ENCODE measurements at regions not wholly inside any gene's neighbourhood (a gene's known extent, or its start where the extent isn't known, plus 50 kb on each side); places are given as distances from the start of the nearest gene placed in this dataset.
"Not testable (repeated sequence)": the region's sequence is repeated elsewhere in the genome, so short reads cannot be mapped to it uniquely, and the experiment has no call there.

- H3K4me3 ChIP-seq (ENCODE audit: low read depth in 1 of 3, low read length in 3 of 3) = no peak overlapping the region
- no peak for DNase-seq
- no peaks in the 10 kb centered on the region for H3K27me3 ChIP-seq (ENCODE audit: control insufficient read depth in 3 of 3, insufficient read depth in 3 of 3, low read length in 3 of 3)
- no peak overlapping the region for H3K27ac ChIP-seq (ENCODE audit: low read depth in 1 of 3, low read length in 2 of 3)
- 70 to 82% (median 76%) methylated on average over 2 of the region's 2 CpGs for WGBS, 3 donors
- H3K36me3 ChIP-seq (ENCODE audit: control insufficient read depth in 3 of 3, insufficient read depth in 2 of 3, low read depth in 1 of 3, low read length in 3 of 3) = no peaks in the 10 kb centered on the region
- H3K9me3 ChIP-seq (ENCODE audit: control insufficient read depth in 2 of 2, insufficient read depth in 1 of 2, low read depth in 1 of 2, low read length in 1 of 2) = no peaks in the 10 kb centered on the region
- FAIRE-seq = no peak
- no peaks in the 10 kb centered on the region for H3K4me1 ChIP-seq (ENCODE audit: control insufficient read depth in 3 of 3, insufficient read depth in 2 of 3, low read depth in 1 of 3, low read length in 2 of 3)
These were observed 81.7 kb downstream of the MTNR1B start for GRCh38 chr11:93051186-93051585.

- Histone ChIP-seq H3K36me3 (ENCODE audit: control insufficient read depth in 3 of 3, insufficient read depth in 2 of 3, low read depth in 1 of 3, low read length in 3 of 3) (no peaks in the 10 kb centered on the region), H3K27ac (ENCODE audit: low read depth in 1 of 3, low read length in 2 of 3) (no peak overlapping the region), H3K27me3 (ENCODE audit: control insufficient read depth in 3 of 3, insufficient read depth in 3 of 3, low read length in 3 of 3) (no peaks in the 10 kb centered on the region), H3K4me1 (ENCODE audit: control insufficient read depth in 3 of 3, insufficient read depth in 2 of 3, low read depth in 1 of 3, low read length in 2 of 3) (no peaks in the 10 kb centered on the region), H3K9me3 (ENCODE audit: control insufficient read depth in 2 of 2, insufficient read depth in 1 of 2, low read depth in 1 of 2, low read length in 1 of 2) (no peaks in the 10 kb centered on the region), H3K4me3 (ENCODE audit: low read depth in 1 of 3, low read length in 3 of 3) (no peak overlapping the region)
- 81 to 90% (median 84%) methylated on average over 2 of the region's 2 CpGs for WGBS, 3 donors
- FAIRE-seq (no peak), DNase-seq (no peak)
These were observed 84.4 kb downstream of the MTNR1B start for GRCh38 chr11:93053864-93054263.

- Histone ChIP-seq H3K27me3 (ENCODE audit: control insufficient read depth in 3 of 3, insufficient read depth in 3 of 3, low read length in 3 of 3) (no peaks in the 10 kb centered on the region), H3K4me1 (ENCODE audit: control insufficient read depth in 3 of 3, insufficient read depth in 2 of 3, low read depth in 1 of 3, low read length in 2 of 3) (no peaks in the 10 kb centered on the region), H3K4me3 (ENCODE audit: low read depth in 1 of 3, low read length in 3 of 3) (no peak overlapping the region), H3K36me3 (ENCODE audit: control insufficient read depth in 3 of 3, insufficient read depth in 2 of 3, low read depth in 1 of 3, low read length in 3 of 3) (no peaks in the 10 kb centered on the region), H3K9me3 (ENCODE audit: control insufficient read depth in 2 of 2, insufficient read depth in 1 of 2, low read depth in 1 of 2, low read length in 1 of 2) (no peaks in the 10 kb centered on the region), H3K27ac (ENCODE audit: low read depth in 1 of 3, low read length in 2 of 3) (no peak overlapping the region)
- 75 to 82% (median 77%) methylated on average over 4 of the region's 4 CpGs for WGBS, 3 donors
- FAIRE-seq (no peak), DNase-seq (no peak)
These were observed 84.8 kb downstream of the MTNR1B start for GRCh38 chr11:93054279-93054678.

GRCh38 chr11:93054881-93055280, 85.4 kb downstream of the MTNR1B start:
- Histone ChIP-seq H3K27me3 (ENCODE audit: control insufficient read depth in 3 of 3, insufficient read depth in 3 of 3, low read length in 3 of 3) (no peaks in the 10 kb centered on the region), H3K4me3 (ENCODE audit: low read depth in 1 of 3, low read length in 3 of 3) (peak overlapping the region in 1 of 3 donors; percentile 10), H3K9me3 (ENCODE audit: control insufficient read depth in 2 of 2, insufficient read depth in 1 of 2, low read depth in 1 of 2, low read length in 1 of 2) (no peaks in the 10 kb centered on the region), H3K4me1 (ENCODE audit: control insufficient read depth in 3 of 3, insufficient read depth in 2 of 3, low read depth in 1 of 3, low read length in 2 of 3) (no peaks in the 10 kb centered on the region), H3K36me3 (ENCODE audit: control insufficient read depth in 3 of 3, insufficient read depth in 2 of 3, low read depth in 1 of 3, low read length in 3 of 3) (no peaks in the 10 kb centered on the region), H3K27ac (ENCODE audit: low read depth in 1 of 3, low read length in 2 of 3) (no peak overlapping the region)
- 43 to 67% (median 58%) methylated on average over 2 of the region's 2 CpGs for WGBS, 3 donors
- DNase-seq = no peak
- no peak for FAIRE-seq

- Histone ChIP-seq H3K27me3 (ENCODE audit: control insufficient read depth in 3 of 3, insufficient read depth in 3 of 3, low read length in 3 of 3) (no peaks in the 10 kb centered on the region), H3K27ac (ENCODE audit: low read depth in 1 of 3, low read length in 2 of 3) (no peak overlapping the region), H3K9me3 (ENCODE audit: control insufficient read depth in 2 of 2, insufficient read depth in 1 of 2, low read depth in 1 of 2, low read length in 1 of 2) (no peaks in the 10 kb centered on the region), H3K4me1 (ENCODE audit: control insufficient read depth in 3 of 3, insufficient read depth in 2 of 3, low read depth in 1 of 3, low read length in 2 of 3) (no peaks in the 10 kb centered on the region), H3K36me3 (ENCODE audit: control insufficient read depth in 3 of 3, insufficient read depth in 2 of 3, low read depth in 1 of 3, low read length in 3 of 3) (no peaks in the 10 kb centered on the region), H3K4me3 (ENCODE audit: low read depth in 1 of 3, low read length in 3 of 3) (no peak overlapping the region)
- FAIRE-seq = no peak
- 37 to 51% (median 44%) methylated on average over 6 of the region's 6 CpGs for WGBS, 3 donors
- DNase-seq = no peak
These were observed 89.9 kb downstream of the MTNR1B start for GRCh38 chr11:93059117-93059957.

GRCh38 chr11:93063086-93063485, 93.6 kb downstream of the MTNR1B start:
- no peak overlapping the region for H3K27ac ChIP-seq (ENCODE audit: low read depth in 1 of 3, low read length in 2 of 3)
- H3K27me3 ChIP-seq (ENCODE audit: control insufficient read depth in 3 of 3, insufficient read depth in 3 of 3, low read length in 3 of 3) = no peaks in the 10 kb centered on the region
- H3K36me3 ChIP-seq (ENCODE audit: control insufficient read depth in 3 of 3, insufficient read depth in 2 of 3, low read depth in 1 of 3, low read length in 3 of 3) = no peaks in the 10 kb centered on the region
- WGBS, 3 donors = 74 to 90% (median 87%) methylated on average over 1 of the region's 1 CpG
- no peaks in the 10 kb centered on the region for H3K9me3 ChIP-seq (ENCODE audit: control insufficient read depth in 2 of 2, insufficient read depth in 1 of 2, low read depth in 1 of 2, low read length in 1 of 2)
- H3K4me3 ChIP-seq (ENCODE audit: low read depth in 1 of 3, low read length in 3 of 3) = no peak overlapping the region
- no peaks in the 10 kb centered on the region for H3K4me1 ChIP-seq (ENCODE audit: control insufficient read depth in 3 of 3, insufficient read depth in 2 of 3, low read depth in 1 of 3, low read length in 2 of 3)
- FAIRE-seq = no peak
- DNase-seq = no peak

GRCh38 chr11:93065074-93065674, 95.7 kb downstream of the MTNR1B start:
- H3K27ac ChIP-seq (ENCODE audit: low read depth in 1 of 3, low read length in 2 of 3); H3K36me3 ChIP-seq (ENCODE audit: control insufficient read depth in 3 of 3, insufficient read depth in 2 of 3, low read depth in 1 of 3, low read length in 3 of 3); H3K27me3 ChIP-seq (ENCODE audit: control insufficient read depth in 3 of 3, insufficient read depth in 3 of 3, low read length in 3 of 3); H3K4me1 ChIP-seq (ENCODE audit: control insufficient read depth in 3 of 3, insufficient read depth in 2 of 3, low read depth in 1 of 3, low read length in 2 of 3); DNase-seq; FAIRE-seq; H3K9me3 ChIP-seq (ENCODE audit: control insufficient read depth in 2 of 2, insufficient read depth in 1 of 2, low read depth in 1 of 2, low read length in 1 of 2); H3K4me3 ChIP-seq (ENCODE audit: low read depth in 1 of 3, low read length in 3 of 3): not testable (repeated sequence)
- 71 to 78% (median 73%) methylated on average over 2 of the region's 2 CpGs for WGBS, 3 donors

- Histone ChIP-seq H3K4me3 (ENCODE audit: low read depth in 1 of 3, low read length in 3 of 3) (no peak overlapping the region), H3K27ac (ENCODE audit: low read depth in 1 of 3, low read length in 2 of 3) (no peak overlapping the region), H3K4me1 (ENCODE audit: control insufficient read depth in 3 of 3, insufficient read depth in 2 of 3, low read depth in 1 of 3, low read length in 2 of 3) (no peaks in the 10 kb centered on the region), H3K9me3 (ENCODE audit: control insufficient read depth in 2 of 2, insufficient read depth in 1 of 2, low read depth in 1 of 2, low read length in 1 of 2) (no peaks in the 10 kb centered on the region), H3K27me3 (ENCODE audit: control insufficient read depth in 3 of 3, insufficient read depth in 3 of 3, low read length in 3 of 3) (peaks cover 0 to under 1% (median 0%) of the 10 kb centered on the region in 3 donors), H3K36me3 (ENCODE audit: control insufficient read depth in 3 of 3, insufficient read depth in 2 of 3, low read depth in 1 of 3, low read length in 3 of 3) (no peaks in the 10 kb centered on the region)
- no peak for DNase-seq
- FAIRE-seq = no peak
These were observed 98.5 kb downstream of the MTNR1B start for GRCh38 chr11:93067881-93068390.
